ENCODE measurements at regions not wholly inside any gene's neighbourhood (a gene's known extent, or its start where the extent isn't known, plus 50 kb on each side); places are given as distances from the start of the nearest gene placed in this dataset.

GRCh38 chr7:351681-352480 is 61.9 kb downstream of the FOXL3 start:
- TF ChIP-seq CTCF (IDR thresholded peaks at IDR 0.05; ENCODE audit: borderline replicate concordance, control extremely low read depth, extremely low read depth, insufficient read depth, missing control alignments), result no peak
- in situ Hi-C loops (cut with MboI; ENCODE audit: low sequenced_read_pairs, unreplicated experiment), result no loop called here
- DNase-seq (ENCODE audit: low spot score), result no peak

DNA sequence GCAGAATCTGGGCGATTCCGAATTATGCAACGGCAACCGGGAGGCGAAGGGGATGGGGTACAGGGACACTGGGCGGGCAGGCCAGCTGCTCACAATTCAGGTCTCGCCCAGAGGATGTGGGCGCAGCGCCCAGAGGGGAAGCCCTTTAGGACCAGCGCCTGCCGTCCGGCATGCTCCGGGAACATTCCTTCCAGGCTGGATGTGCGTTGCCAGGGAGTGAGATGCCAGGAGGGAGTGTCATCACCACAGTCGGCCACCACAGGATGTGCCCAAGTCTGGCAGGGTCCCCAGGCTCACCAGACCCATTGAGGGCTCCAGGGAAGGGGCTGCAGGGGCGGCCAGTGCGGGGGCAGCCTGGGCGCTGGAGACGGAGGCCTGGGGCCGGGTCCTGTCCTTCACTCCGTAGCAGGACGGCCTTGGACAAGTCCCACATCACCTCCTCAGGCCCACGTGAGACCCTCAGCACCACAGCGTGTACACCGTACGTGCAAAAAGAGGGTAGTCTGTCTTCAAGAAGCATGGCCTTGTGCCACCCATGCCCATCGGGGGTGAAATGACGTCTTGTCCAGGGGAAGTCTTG is 63.9 kb downstream of the FOXL3 start:
- TF ChIP-seq CTCF (IDR thresholded peaks at IDR 0.05; ENCODE audit: borderline replicate concordance, control extremely low read depth, extremely low read depth, insufficient read depth, missing control alignments), result no peak
- in situ Hi-C loops (cut with MboI; ENCODE audit: low sequenced_read_pairs, unreplicated experiment), result no loop called here
- DNase-seq (ENCODE audit: low spot score), result no peak

GRCh38 chr7:354597-355470 is 64.9 kb downstream of the FOXL3 start:
- no peak for TF ChIP-seq CTCF (IDR thresholded peaks at IDR 0.05; ENCODE audit: borderline replicate concordance, control extremely low read depth, extremely low read depth, insufficient read depth, missing control alignments)
- no peak for DNase-seq (ENCODE audit: low spot score)
- in situ Hi-C loops (cut with MboI; ENCODE audit: low sequenced_read_pairs, unreplicated experiment), result no loop called here

- DNase-seq (ENCODE audit: low spot score), result no peak
- in situ Hi-C loops (cut with MboI; ENCODE audit: low sequenced_read_pairs, unreplicated experiment), result no loop called here
- no peak for TF ChIP-seq CTCF (IDR thresholded peaks at IDR 0.05; ENCODE audit: borderline replicate concordance, control extremely low read depth, extremely low read depth, insufficient read depth, missing control alignments)
Measured at GRCh38 chr7:355568-355967, 65.6 kb downstream of the FOXL3 start.

GRCh38 chr7:356087-356486 is 66.1 kb downstream of the FOXL3 start:
- no peak for DNase-seq (ENCODE audit: low spot score)
- TF ChIP-seq CTCF (IDR thresholded peaks at IDR 0.05; ENCODE audit: borderline replicate concordance, control extremely low read depth, extremely low read depth, insufficient read depth, missing control alignments), result no peak
- in situ Hi-C loops (cut with MboI; ENCODE audit: low sequenced_read_pairs, unreplicated experiment), result no loop called here

DNA sequence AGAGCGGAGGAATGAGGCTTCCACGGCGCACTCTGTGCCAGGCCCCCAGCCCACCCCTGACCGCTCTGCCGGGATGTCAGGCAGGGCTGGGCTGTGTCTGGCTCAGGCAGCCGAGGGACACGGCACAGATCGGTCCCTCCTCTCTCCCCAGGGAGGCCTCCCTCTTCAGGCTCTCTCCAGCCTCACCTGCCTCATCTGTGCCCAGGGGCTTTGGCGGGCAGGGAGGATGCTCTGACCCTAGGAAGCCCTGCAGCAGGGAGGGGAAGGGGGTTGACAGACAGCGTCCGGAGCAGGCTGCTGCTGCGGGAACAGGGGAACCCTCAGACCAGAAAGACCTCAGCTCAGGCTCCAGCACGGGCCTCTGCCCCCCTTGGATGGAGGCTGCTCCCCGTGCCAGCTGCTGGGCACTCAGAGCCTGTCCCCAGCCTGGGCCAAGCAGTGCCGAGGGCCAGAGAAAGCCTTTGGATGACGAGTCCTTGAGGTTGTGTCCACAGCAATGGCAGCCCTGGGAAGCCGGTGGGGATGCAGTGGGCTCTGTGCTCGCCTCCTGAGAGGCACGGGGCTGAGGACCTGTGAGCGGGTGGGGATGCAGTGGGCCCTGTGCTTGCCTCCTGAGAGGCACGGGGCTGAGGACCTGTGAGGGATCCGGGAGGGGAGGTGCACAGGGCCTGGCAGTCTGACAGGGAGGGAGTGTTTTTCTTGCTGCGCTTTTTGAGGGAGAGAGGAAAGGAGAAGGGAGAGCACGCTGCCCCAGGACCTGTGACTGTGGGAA is 66.9 kb downstream of the FOXL3 start:
- no peak for DNase-seq (ENCODE audit: low spot score)
- in situ Hi-C loops (cut with MboI; ENCODE audit: low sequenced_read_pairs, unreplicated experiment), result no loop called here
- TF ChIP-seq CTCF (IDR thresholded peaks at IDR 0.05; ENCODE audit: borderline replicate concordance, control extremely low read depth, extremely low read depth, insufficient read depth, missing control alignments), result no peak

Measured in GM13976 (cell line).